Activated CD4-positive, alpha-beta memory T cell treated with anti-CD3 and anti-CD28 coated beads for 36 hours (primary cell): ENCODE measurements at regions not wholly inside any gene's neighbourhood (a gene's known extent, or its start where the extent isn't known, plus 50 kb on each side); places are given as distances from the start of the nearest gene placed in this dataset.

ENCODE experiments used
- CTCF ChIA-PET: fragments of 350-600 bp; sonication (Branson Sonifier 250); formaldehyde crosslinking; loops from one replicate; lab custom pipeline; 2021; ENCODE audit warnings: antibody characterized with exemption, inconsistent platforms; lab: Charles Lee
- POLR2A ChIA-PET: fragments of 350-600 bp; sonication (Branson Sonifier 250); formaldehyde crosslinking; loops from one replicate; lab custom pipeline; 2021; ENCODE audit warnings: antibody characterized with exemption; lab: Charles Lee
- DNase-seq: peaks from one replicate; pipeline ENCODE4 v3.0.0-alpha.2; 2020
- H3K27ac Mint-ChIP-seq: one replicate; pipeline ENCODE4 v1.8.0; 2021; ENCODE audit warnings: mixed read lengths
- H3K27me3 Mint-ChIP-seq: one replicate; pipeline ENCODE4 v1.8.0; 2021; ENCODE audit warnings: mixed read lengths
- H3K36me3 Mint-ChIP-seq: one replicate; pipeline ENCODE4 v1.8.0; 2021; ENCODE audit warnings: mixed read lengths
- H3K4me1 Mint-ChIP-seq: one replicate; pipeline ENCODE4 v1.8.0; 2021; ENCODE audit warnings: low read depth, mixed read lengths
- H3K4me3 Mint-ChIP-seq: one replicate; pipeline ENCODE4 v1.8.0; 2021; ENCODE audit warnings: mild to moderate bottlenecking, mixed read lengths
- H3K9me3 Mint-ChIP-seq: one replicate; pipeline ENCODE4 v1.8.0; 2021; ENCODE audit warnings: mixed read lengths
- intact Hi-C: fragments of 100-400 bp; cut with micrococcal nuclease; formaldehyde crosslinking; loops from one replicate; pipeline ENCODE4 v1.15.1; 2023

- no peaks in the 10 kb centered on the region for H3K4me1 Mint-ChIP-seq
- no peaks in the 10 kb centered on the region for H3K9me3 Mint-ChIP-seq
- no peak for DNase-seq
- H3K27me3 Mint-ChIP-seq = no peaks in the 10 kb centered on the region
- no peak overlapping the region for H3K4me3 Mint-ChIP-seq
- no peak overlapping the region for H3K27ac Mint-ChIP-seq
- intact Hi-C loops = no loop called here
- POLR2A ChIA-PET = no interaction called here
- H3K36me3 Mint-ChIP-seq = no peaks in the 10 kb centered on the region
- CTCF ChIA-PET = no interaction called here
These were observed 200.5 kb upstream of the CHAC2 start for GRCh38 chr2:53567073-53567472.

- Mint-ChIP-seq H3K4me1 (no peaks in the 10 kb centered on the region), H3K9me3 (no peaks in the 10 kb centered on the region), H3K4me3 (no peak overlapping the region), H3K27ac (no peak overlapping the region), H3K36me3 (no peaks in the 10 kb centered on the region), H3K27me3 (no peaks in the 10 kb centered on the region)
- CTCF ChIA-PET = no interaction called here
- POLR2A ChIA-PET = no interaction called here
- intact Hi-C loops = no loop called here
- DNase-seq = no peak
These were observed 205.2 kb upstream of the CHAC2 start for GRCh38 chr2:53562407-53562806.

- ChIA-PET CTCF (no interaction called here), POLR2A (no interaction called here)
- peaks cover 4% of the 10 kb centered on the region for H3K9me3 Mint-ChIP-seq
- H3K4me3 Mint-ChIP-seq = no peak overlapping the region
- DNase-seq = no peak
- no peaks in the 10 kb centered on the region for H3K4me1 Mint-ChIP-seq
- no peaks in the 10 kb centered on the region for H3K27me3 Mint-ChIP-seq
- no peaks in the 10 kb centered on the region for H3K36me3 Mint-ChIP-seq
- intact Hi-C loops = no loop called here
- H3K27ac Mint-ChIP-seq = no peak overlapping the region
These were observed 206.4 kb upstream of the CHAC2 start for GRCh38 chr2:53561155-53561554.

DNA sequence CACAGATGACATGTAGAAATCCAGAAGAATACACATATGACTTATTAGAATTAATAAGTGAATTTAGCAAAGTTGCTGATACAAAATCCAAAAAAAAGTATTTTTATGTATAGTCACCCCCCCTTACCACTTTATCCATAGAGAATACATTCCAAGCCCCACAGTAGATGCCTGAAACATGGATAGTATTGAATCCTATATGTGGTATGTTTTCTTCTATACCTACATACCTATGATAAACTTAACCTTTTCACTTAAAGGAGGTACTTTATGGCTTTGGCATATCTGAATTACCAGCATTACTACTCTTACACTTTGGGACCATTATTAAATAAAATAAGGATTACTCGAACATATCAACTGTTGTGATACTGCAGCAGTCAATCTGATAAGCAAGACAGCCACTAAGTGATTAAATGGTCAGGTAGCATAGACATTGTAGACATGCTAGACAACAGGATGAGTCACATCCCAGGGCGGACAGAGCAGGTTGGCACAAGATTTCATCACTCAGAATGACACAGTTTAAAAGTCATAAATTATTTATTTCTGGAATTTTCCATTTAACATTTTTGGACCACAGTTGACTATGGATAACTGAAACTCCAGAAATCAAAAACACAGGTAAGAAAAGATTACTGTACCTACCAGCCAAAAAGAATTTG lies 208.2 kb upstream of the CHAC2 start:
- intact Hi-C loops = no loop called here
- no peaks in the 10 kb centered on the region for H3K4me1 Mint-ChIP-seq
- DNase-seq = no peak
- no peaks in the 10 kb centered on the region for H3K36me3 Mint-ChIP-seq
- H3K27ac Mint-ChIP-seq = no peak overlapping the region
- ChIA-PET POLR2A (no interaction called here), CTCF (no interaction called here)
- peaks cover 4% of the 10 kb centered on the region for H3K9me3 Mint-ChIP-seq
- peaks cover 1% of the 10 kb centered on the region for H3K27me3 Mint-ChIP-seq
- H3K4me3 Mint-ChIP-seq = no peak overlapping the region

DNA sequence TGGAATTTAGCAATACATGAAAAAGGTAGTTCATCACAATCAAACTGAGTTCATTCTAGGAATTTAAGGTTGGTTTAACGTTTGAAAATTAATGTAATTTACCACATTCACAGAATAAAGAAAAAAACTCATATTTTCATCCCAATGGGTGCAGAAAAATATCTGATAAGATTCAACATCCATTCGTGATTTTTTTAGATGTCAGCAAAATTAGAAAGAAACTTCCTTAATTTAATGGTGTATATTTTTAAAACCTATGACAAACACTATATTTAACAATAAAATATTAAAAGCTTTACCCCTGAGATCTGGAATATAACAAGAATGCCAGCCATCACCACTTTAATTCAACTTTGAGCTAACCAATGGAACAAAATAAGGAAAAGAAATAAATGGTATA lies 208.7 kb upstream of the CHAC2 start:
- Mint-ChIP-seq H3K4me3 (no peak overlapping the region), H3K27ac (no peak overlapping the region), H3K4me1 (no peaks in the 10 kb centered on the region), H3K9me3 (peaks cover 4% of the 10 kb centered on the region), H3K36me3 (no peaks in the 10 kb centered on the region), H3K27me3 (peaks cover 1% of the 10 kb centered on the region)
- ChIA-PET CTCF (no interaction called here), POLR2A (no interaction called here)
- intact Hi-C loops = no loop called here
- DNase-seq = no peak

DNA sequence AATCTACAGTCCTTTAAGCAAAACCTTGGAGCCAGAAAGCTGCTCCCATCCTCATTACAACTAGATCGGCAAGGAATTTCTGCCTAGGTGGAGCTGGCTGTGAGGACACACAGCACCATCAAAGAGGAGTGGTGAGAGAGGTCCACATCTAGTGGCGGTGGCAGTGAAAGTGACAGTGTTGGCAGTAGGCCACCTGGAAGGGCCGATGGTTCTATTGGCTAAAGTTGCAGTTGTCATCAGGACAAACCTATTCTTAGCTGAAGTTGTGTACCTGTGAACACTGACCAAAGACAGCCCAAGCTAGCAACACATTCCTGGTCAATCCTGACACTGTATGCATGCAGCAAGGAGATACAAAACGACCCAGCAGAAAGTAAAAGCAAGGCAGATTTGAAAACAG lies 218.1 kb upstream of the CHAC2 start:
- ChIA-PET CTCF (no interaction called here), POLR2A (no interaction called here)
- Mint-ChIP-seq H3K4me3 (no peak overlapping the region), H3K9me3 (no peaks in the 10 kb centered on the region), H3K27me3 (peaks cover 3% of the 10 kb centered on the region), H3K36me3 (no peaks in the 10 kb centered on the region), H3K27ac (no peak overlapping the region), H3K4me1 (no peaks in the 10 kb centered on the region)
- DNase-seq = no peak
- intact Hi-C loops = no loop called here

- CTCF ChIA-PET = no interaction called here
- H3K27me3 Mint-ChIP-seq = peaks cover 3% of the 10 kb centered on the region
- peaks cover 6% of the 10 kb centered on the region for H3K9me3 Mint-ChIP-seq
- DNase-seq = no peak
- H3K27ac Mint-ChIP-seq = no peak overlapping the region
- POLR2A ChIA-PET = no interaction called here
- intact Hi-C loops = no loop called here
- no peaks in the 10 kb centered on the region for H3K36me3 Mint-ChIP-seq
- no peaks in the 10 kb centered on the region for H3K4me1 Mint-ChIP-seq
- H3K4me3 Mint-ChIP-seq = no peak overlapping the region
These were observed 222.0 kb upstream of the CHAC2 start for GRCh38 chr2:53545604-53546003.

- Mint-ChIP-seq H3K36me3 (no peaks in the 10 kb centered on the region), H3K9me3 (peaks cover 6% of the 10 kb centered on the region), H3K4me1 (no peaks in the 10 kb centered on the region), H3K27me3 (peaks cover 2% of the 10 kb centered on the region), H3K27ac (no peak overlapping the region), H3K4me3 (no peak overlapping the region)
- intact Hi-C loops = no loop called here
- ChIA-PET POLR2A (no interaction called here), CTCF (no interaction called here)
- no peak for DNase-seq
These were observed 222.6 kb upstream of the CHAC2 start for GRCh38 chr2:53544871-53545558.

DNA sequence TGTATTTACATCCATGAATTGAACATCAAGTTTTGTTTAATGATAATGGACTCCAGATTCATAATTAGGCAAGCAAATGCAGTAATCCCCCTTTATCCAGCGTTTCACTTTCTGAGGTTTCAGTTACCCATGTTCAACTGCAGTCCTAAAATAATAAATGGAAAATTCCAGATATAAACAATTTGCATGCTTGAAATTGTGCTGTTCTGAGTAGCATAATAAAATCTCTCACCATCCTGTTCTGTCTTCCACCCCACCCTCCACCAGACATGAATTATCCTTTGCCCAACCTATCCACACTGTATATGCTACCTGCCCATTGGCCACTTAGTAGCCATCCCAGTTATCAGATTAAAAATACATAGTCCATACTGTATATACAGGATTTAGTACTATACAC lies 224.5 kb upstream of the CHAC2 start:
- ChIA-PET CTCF (no interaction called here), POLR2A (no interaction called here)
- Mint-ChIP-seq H3K4me1 (no peaks in the 10 kb centered on the region), H3K9me3 (peaks cover 6% of the 10 kb centered on the region), H3K27me3 (peaks cover 2% of the 10 kb centered on the region), H3K4me3 (no peak overlapping the region), H3K36me3 (no peaks in the 10 kb centered on the region), H3K27ac (no peak overlapping the region)
- intact Hi-C loops = no loop called here
- no peak for DNase-seq

DNA sequence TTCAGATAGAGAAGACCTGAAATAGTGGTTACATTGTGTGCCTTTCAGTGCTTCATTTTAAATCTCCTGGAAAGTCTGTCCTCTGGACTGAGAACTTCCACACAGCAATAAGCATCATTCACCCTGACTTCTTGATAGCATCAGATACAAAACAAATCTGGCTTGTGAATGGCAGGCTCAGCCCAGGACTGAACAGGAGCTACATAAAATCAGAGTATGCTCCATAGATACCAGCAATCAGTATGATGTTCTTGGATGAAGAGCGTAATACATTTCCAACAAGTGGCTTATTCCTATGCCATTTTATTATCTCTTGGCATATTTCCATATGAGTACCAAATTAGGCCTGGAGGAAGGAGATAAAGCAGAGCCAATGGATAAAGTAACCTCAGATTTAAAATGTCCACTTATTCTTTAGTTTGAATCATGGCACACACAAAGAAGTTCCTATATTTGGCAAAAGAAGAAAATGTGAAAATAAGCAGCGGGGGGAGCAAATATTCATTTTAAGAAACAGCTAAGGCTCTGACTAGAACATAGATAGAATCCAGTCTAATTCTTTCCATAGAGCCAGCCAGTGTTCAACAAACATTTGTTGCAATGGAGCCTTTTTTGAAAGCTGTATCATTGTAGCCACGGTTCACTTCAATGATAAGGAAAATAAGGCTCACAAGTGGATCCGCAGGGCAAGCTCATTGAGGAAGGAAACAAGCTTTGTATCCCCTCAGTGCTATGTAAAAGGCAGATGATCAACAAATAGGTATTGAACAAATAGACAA lies 230.8 kb upstream of the CHAC2 start:
- intact Hi-C loops = no loop called here
- Mint-ChIP-seq H3K9me3 (peaks cover 9% of the 10 kb centered on the region), H3K4me3 (no peak overlapping the region), H3K36me3 (no peaks in the 10 kb centered on the region), H3K4me1 (no peaks in the 10 kb centered on the region), H3K27me3 (no peaks in the 10 kb centered on the region), H3K27ac (no peak overlapping the region)
- DNase-seq = no peak
- ChIA-PET CTCF (no interaction called here), POLR2A (no interaction called here)

GRCh38 chr2:53535234-53535840 lies 232.3 kb upstream of the CHAC2 start:
- H3K27me3 Mint-ChIP-seq = no peaks in the 10 kb centered on the region
- H3K9me3 Mint-ChIP-seq = peaks cover 4% of the 10 kb centered on the region
- no peak overlapping the region for H3K27ac Mint-ChIP-seq
- ChIA-PET POLR2A (no interaction called here), CTCF (no interaction called here)
- DNase-seq = no peak
- H3K36me3 Mint-ChIP-seq = no peaks in the 10 kb centered on the region
- intact Hi-C loops = no loop called here
- H3K4me3 Mint-ChIP-seq = no peak overlapping the region
- H3K4me1 Mint-ChIP-seq = no peaks in the 10 kb centered on the region

DNA sequence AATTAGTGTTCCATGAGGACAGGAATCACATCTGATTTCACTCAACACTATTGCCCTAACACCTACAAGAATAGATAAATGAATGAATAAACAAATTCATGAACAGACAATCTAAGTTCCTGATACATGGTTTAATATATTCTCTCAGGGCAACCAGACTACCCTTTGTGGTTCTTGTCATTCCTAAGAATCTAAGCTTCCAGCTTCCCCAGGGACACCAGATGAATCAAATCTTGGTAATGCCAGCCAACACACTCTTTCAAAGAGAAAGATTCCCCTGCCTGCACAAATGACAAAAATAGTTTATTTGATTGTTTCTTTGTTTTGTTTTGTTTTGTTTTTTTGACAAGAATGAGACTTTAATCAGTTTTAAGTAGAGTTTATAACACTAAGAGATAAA lies 237.5 kb upstream of the CHAC2 start:
- no peaks in the 10 kb centered on the region for H3K36me3 Mint-ChIP-seq
- DNase-seq = no peak
- intact Hi-C loops = no loop called here
- ChIA-PET CTCF (no interaction called here), POLR2A (no interaction called here)
- H3K27ac Mint-ChIP-seq = no peak overlapping the region
- H3K4me1 Mint-ChIP-seq = no peaks in the 10 kb centered on the region
- peaks cover 8% of the 10 kb centered on the region for H3K9me3 Mint-ChIP-seq
- H3K27me3 Mint-ChIP-seq = no peaks in the 10 kb centered on the region
- H3K4me3 Mint-ChIP-seq = no peak overlapping the region
